Fibroblast of villous mesenchyme (primary cell): ENCODE measurements at regions not wholly inside any gene's neighbourhood (a gene's known extent, or its start where the extent isn't known, plus 50 kb on each side); places are given as distances from the start of the nearest gene placed in this dataset.

ENCODE experiments used
- DNase-seq: peaks from one replicate; pipeline ENCODE4 v3.0.0-alpha.2; 2010; ENCODE audit warnings: low read depth
- H3K4me3 ChIP-seq: 2 replicates; pipeline ENCODE4 v1.5.1; 2011; ENCODE audit warnings: low read depth, mild to moderate bottlenecking, low read length
- CTCF ChIP-seq: IDR thresholded peaks from 2 replicates; pipeline ENCODE4 v1.5.1; 2012; ENCODE audit warnings: low read depth, mild to moderate bottlenecking, low read length; ENCODE audit not compliant: insufficient read depth

- DNase-seq, result no peak
- TF ChIP-seq CTCF, result no peak
- no peak overlapping the region for H3K4me3 ChIP-seq
Measured at GRCh38 chr1:234999513-234999940, 129.1 kb downstream of the TOMM20 start.

- no peak overlapping the region for H3K4me3 ChIP-seq
- DNase-seq, result peak; percentile 41
Measured at GRCh38 chr1:234997896-234998741, 130.5 kb downstream of the TOMM20 start.

GRCh38 chr1:234997201-234997895, 131.3 kb downstream of the TOMM20 start:
- peak; percentile 99 for DNase-seq
- TF ChIP-seq CTCF, result no peak
- no peak overlapping the region for H3K4me3 ChIP-seq

More at GRCh38 chr1:234997896-234998741, 130.5 kb downstream of the TOMM20 start:
- no peak for TF ChIP-seq CTCF

- peak; percentile 83 for DNase-seq
- H3K4me3 ChIP-seq, result no peak overlapping the region
Measured at GRCh38 chr1:234996245-234996757, 132.3 kb downstream of the TOMM20 start.

GRCh38 chr1:234994436-234995295, 134.0 kb downstream of the TOMM20 start:
- H3K4me3 ChIP-seq, result no peak overlapping the region
- no peak for DNase-seq
- no peak for TF ChIP-seq CTCF

More at GRCh38 chr1:234996245-234996757, 132.3 kb downstream of the TOMM20 start:
- TF ChIP-seq CTCF, result no peak

- TF ChIP-seq CTCF, result no peak
- no peak overlapping the region for H3K4me3 ChIP-seq
- DNase-seq, result no peak
Measured at GRCh38 chr1:234992065-234992464, 136.6 kb downstream of the TOMM20 start.
